ENCODE measurements at regions not wholly inside any gene's neighbourhood (a gene's known extent, or its start where the extent isn't known, plus 50 kb on each side); places are given as distances from the start of the nearest gene placed in this dataset.

DNA sequence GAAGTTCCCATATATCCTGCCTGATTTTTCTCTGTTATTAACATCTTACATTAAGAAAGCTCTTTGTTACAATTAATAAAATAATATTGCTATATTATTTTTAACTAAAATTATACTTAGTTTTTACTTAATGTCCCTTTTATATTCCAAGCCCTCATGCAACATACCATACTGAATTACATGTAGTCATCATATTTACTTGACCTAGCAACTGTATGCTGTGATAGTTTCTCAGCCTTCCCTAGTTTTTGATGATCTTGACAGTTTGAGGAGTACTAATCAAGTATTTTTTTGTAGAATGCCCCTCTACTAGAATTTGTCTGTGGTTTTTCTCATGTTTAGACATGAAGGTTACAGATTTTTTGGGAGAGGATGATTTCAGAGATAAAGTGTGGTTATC, 1503.8 kb upstream of the PABPC4L start:
- TF ChIP-seq, protein P1, sequence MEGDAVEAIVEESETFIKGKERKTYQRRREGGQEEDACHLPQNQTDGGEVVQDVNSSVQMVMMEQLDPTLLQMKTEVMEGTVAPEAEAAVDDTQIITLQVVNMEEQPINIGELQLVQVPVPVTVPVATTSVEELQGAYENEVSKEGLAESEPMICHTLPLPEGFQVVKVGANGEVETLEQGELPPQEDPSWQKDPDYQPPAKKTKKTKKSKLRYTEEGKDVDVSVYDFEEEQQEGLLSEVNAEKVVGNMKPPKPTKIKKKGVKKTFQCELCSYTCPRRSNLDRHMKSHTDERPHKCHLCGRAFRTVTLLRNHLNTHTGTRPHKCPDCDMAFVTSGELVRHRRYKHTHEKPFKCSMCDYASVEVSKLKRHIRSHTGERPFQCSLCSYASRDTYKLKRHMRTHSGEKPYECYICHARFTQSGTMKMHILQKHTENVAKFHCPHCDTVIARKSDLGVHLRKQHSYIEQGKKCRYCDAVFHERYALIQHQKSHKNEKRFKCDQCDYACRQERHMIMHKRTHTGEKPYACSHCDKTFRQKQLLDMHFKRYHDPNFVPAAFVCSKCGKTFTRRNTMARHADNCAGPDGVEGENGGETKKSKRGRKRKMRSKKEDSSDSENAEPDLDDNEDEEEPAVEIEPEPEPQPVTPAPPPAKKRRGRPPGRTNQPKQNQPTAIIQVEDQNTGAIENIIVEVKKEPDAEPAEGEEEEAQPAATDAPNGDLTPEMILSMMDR (IDR thresholded peaks at IDR 0.05): no peak
- TF ChIP-seq POLR2A (IDR thresholded peaks at IDR 0.05): no peak
